ENCODE measurements at regions not wholly inside any gene's neighbourhood (a gene's known extent, or its start where the extent isn't known, plus 50 kb on each side); places are given as distances from the start of the nearest gene placed in this dataset.

DNA sequence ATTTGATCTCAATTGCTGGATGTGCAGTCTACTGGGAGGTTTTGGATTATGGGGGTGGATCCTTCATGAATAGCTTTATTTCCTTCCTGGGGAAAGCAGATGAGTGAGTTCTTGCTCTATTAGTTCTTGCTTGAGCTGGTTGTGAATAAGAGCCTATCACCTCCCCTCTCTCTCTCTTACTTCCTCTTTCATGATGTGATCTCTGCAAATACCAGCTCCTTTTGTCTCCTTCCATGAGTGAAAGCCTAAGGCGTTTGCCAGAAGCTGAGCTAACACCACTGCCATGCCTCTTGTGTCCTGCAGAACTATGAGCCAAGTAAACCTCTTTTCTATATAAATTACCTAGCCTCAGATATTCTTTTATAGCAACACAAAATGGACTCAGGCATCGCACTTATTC, 302.7 kb downstream of the CCER1 start:
- Histone ChIP-seq H3K36me3 (no peaks in the 10 kb centered on the region), H3K27ac (no peak overlapping the region), H3K27me3 (ENCODE audit: insufficient read depth, low read depth, severe bottlenecking) (no peaks in the 10 kb centered on the region), H3K4me3 (ENCODE audit: low read depth, low read length) (no peak overlapping the region), H3K9me3 (ENCODE audit: severe bottlenecking) (no peaks in the 10 kb centered on the region)
- no peak for DNase-seq
- TF ChIP-seq, protein P1, sequence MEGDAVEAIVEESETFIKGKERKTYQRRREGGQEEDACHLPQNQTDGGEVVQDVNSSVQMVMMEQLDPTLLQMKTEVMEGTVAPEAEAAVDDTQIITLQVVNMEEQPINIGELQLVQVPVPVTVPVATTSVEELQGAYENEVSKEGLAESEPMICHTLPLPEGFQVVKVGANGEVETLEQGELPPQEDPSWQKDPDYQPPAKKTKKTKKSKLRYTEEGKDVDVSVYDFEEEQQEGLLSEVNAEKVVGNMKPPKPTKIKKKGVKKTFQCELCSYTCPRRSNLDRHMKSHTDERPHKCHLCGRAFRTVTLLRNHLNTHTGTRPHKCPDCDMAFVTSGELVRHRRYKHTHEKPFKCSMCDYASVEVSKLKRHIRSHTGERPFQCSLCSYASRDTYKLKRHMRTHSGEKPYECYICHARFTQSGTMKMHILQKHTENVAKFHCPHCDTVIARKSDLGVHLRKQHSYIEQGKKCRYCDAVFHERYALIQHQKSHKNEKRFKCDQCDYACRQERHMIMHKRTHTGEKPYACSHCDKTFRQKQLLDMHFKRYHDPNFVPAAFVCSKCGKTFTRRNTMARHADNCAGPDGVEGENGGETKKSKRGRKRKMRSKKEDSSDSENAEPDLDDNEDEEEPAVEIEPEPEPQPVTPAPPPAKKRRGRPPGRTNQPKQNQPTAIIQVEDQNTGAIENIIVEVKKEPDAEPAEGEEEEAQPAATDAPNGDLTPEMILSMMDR (IDR thresholded peaks at IDR 0.05; ENCODE audit: low read depth, low read length) = no peak

- Histone ChIP-seq H3K4me3 (ENCODE audit: low read depth, low read length) (no peak overlapping the region), H3K9me3 (ENCODE audit: severe bottlenecking) (no peaks in the 10 kb centered on the region), H3K36me3 (no peaks in the 10 kb centered on the region), H3K27ac (no peak overlapping the region), H3K27me3 (ENCODE audit: insufficient read depth, low read depth, severe bottlenecking) (no peaks in the 10 kb centered on the region)
- TF ChIP-seq, protein P1 (IDR thresholded peaks at IDR 0.05; ENCODE audit: low read depth, low read length) = no peak
- no peak for DNase-seq
Observed at GRCh38 chr12:90645181-90645580, 309.8 kb downstream of the CCER1 start.

DNA sequence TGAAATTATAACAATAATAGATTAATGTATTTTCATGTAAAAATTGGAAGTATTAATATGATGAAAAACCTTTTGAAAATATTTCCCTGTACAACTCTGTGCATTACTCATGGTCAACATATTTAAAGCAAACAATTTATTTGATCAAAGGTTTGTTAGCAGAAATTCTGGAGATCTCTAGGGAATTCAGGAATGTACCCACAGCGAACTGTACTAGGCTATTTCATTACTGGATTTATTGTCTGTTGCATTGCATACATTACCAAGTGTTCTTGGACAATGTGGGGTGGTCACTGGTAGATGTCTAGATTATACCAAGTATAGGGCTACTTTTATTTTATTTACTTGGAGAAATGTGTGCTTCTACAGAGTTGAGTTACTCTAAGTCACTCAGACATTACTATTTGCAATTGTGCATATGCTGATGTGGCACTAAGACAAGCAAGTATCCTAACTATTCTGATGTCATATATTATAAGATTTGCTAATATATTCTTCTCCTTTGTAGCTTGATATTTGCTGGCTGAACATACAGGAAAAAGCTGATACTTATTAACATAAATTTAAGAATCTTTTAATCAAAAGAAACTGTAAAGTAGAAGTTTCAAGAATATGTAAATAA, 323.3 kb downstream of the CCER1 start:
- Histone ChIP-seq H3K36me3 (no peaks in the 10 kb centered on the region), H3K27ac (no peak overlapping the region), H3K4me3 (ENCODE audit: low read depth, low read length) (no peak overlapping the region), H3K9me3 (ENCODE audit: severe bottlenecking) (no peaks in the 10 kb centered on the region), H3K27me3 (ENCODE audit: insufficient read depth, low read depth, severe bottlenecking) (no peaks in the 10 kb centered on the region)
- DNase-seq = no peak
- TF ChIP-seq, protein P1 (IDR thresholded peaks at IDR 0.05; ENCODE audit: low read depth, low read length) = no peak

DNA sequence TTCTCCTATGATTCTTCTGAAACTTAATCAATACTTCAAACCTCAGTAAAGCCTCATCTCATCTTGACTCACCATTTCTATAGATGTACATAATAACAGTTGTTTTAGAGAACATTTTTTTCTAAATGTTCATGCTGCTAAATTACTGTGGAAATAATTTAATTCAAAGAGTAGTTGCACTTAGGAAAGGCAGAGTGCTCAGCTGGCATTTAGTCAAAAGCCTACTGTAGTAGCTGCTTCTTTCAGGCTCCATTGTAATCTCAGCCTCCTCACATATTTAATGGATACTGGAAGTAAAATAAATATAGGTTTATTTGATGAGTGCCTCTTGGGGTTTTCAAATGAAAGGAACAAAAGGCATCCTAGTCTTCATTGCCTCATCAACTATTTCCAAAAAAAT, 325.0 kb downstream of the CCER1 start:
- TF ChIP-seq, protein P1 (IDR thresholded peaks at IDR 0.05; ENCODE audit: low read depth, low read length) = no peak
- Histone ChIP-seq H3K9me3 (ENCODE audit: severe bottlenecking) (no peaks in the 10 kb centered on the region), H3K4me3 (ENCODE audit: low read depth, low read length) (no peak overlapping the region), H3K27me3 (ENCODE audit: insufficient read depth, low read depth, severe bottlenecking) (no peaks in the 10 kb centered on the region), H3K36me3 (no peaks in the 10 kb centered on the region), H3K27ac (no peak overlapping the region)
- DNase-seq = no peak

DNA sequence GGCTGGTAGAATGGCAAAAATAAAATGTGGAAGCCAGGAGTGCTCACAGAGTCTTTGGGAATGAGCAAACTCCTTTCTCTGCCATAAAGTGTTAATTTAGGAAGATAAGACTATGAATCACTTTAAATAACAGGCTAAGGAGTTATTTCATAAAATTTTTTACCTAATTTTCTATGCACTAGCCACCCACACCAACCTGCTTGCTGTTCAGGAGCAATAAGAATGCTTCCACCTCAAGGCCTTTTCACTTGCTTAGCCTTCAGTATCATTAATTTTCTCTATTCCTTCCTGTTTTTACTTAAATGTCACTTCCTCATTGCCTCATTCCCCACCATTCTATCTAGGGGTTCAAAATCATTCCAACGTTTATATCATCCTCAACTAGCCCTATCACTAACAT, 326.8 kb downstream of the CCER1 start:
- Histone ChIP-seq H3K36me3 (no peaks in the 10 kb centered on the region), H3K27me3 (ENCODE audit: insufficient read depth, low read depth, severe bottlenecking) (no peaks in the 10 kb centered on the region), H3K9me3 (ENCODE audit: severe bottlenecking) (no peaks in the 10 kb centered on the region), H3K4me3 (ENCODE audit: low read depth, low read length) (no peak overlapping the region), H3K27ac (no peak overlapping the region)
- DNase-seq = no peak
- TF ChIP-seq, protein P1 (IDR thresholded peaks at IDR 0.05; ENCODE audit: low read depth, low read length) = no peak
